ENCODE measurements at regions not wholly inside any gene's neighbourhood (a gene's known extent, or its start where the extent isn't known, plus 50 kb on each side); places are given as distances from the start of the nearest gene placed in this dataset.

DNA sequence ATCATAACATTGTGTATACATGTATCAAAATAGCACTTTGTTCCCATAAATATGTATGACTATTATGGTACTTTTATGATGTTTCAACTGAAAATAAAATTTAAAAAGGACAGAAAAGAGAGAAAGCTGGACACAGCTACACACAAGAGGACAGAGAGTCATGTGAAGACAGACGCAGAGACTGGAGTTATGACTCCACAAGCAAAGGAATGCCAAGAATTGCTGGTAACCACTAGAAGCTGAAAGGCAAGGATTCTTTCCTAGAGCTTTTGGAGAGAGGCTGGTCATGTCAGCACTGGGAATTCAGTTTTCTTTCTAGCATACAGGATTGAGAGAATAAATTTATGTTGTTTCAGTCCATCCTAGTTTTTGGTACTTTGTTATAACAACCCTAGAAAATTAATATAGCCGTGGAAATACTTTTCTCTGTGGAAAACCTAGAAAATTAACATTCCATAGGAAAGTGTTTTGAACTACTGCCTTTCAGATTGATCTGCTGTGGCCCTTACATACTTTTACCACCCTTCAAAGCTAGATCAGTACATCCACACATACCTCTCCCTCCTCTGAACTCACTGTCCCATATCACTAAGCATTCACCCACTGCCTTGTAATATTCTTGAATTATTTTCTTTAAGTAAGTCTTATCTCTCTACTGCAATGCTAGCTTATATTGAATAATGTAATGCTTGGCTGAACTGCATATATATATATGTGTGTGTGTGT lies 575.3 kb downstream of the IPMK start:
- TF ChIP-seq SIN3A (IDR thresholded peaks at IDR 0.05; ENCODE audit: borderline replicate concordance, insufficient read depth, low read length) (no peak), POLR2AphosphoS5 (IDR thresholded peaks at IDR 0.05; ENCODE audit: low read depth, low read length) (no peak)

GRCh38 chr10:57689596-57690297 lies 577.9 kb downstream of the IPMK start:
- TF ChIP-seq POLR2AphosphoS5 (IDR thresholded peaks at IDR 0.05; ENCODE audit: low read depth, low read length) = no peak
- no peak for TF ChIP-seq SIN3A (IDR thresholded peaks at IDR 0.05; ENCODE audit: borderline replicate concordance, insufficient read depth, low read length)
- no peak for TF ChIP-seq FOXP2 (optimal IDR thresholded peaks at IDR 0.05; ENCODE audit: borderline replicate concordance, extremely low read depth, extremely low read length, insufficient read depth)
- TF ChIP-seq REST (IDR thresholded peaks at IDR 0.05; ENCODE audit: insufficient read depth in 1 of 2, low read depth in 2 of 2, low read length in 2 of 2) = no peak
- TF ChIP-seq TAF1 (IDR thresholded peaks at IDR 0.05; ENCODE audit: borderline replicate concordance, insufficient read depth, low read length) = no peak

DNA sequence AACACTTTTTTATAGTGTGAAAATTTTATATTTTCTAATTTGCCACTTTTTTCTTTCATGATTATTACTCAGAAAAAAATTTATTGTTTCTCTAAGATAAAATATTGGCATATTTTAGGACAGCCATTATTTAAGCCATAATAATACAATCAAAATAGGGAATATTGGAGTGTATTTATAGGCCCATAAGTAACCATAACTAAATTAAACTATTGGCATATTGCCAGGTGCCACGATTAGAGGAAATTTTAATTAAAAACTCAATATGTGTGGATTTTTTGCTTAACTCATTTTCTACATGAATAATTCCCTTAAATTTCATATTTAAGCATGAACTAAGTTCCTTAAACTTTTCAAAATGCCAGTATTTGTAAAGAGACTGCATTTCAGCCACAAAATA lies 587.8 kb downstream of the IPMK start:
- no peak for TF ChIP-seq POLR2AphosphoS5 (IDR thresholded peaks at IDR 0.05; ENCODE audit: low read depth, low read length)
- TF ChIP-seq FOXP2 (optimal IDR thresholded peaks at IDR 0.05; ENCODE audit: borderline replicate concordance, extremely low read depth, extremely low read length, insufficient read depth) = no peak
- no peak for TF ChIP-seq SIN3A (IDR thresholded peaks at IDR 0.05; ENCODE audit: borderline replicate concordance, insufficient read depth, low read length)
- TF ChIP-seq REST (IDR thresholded peaks at IDR 0.05; ENCODE audit: insufficient read depth in 1 of 2, low read depth in 2 of 2, low read length in 2 of 2) = no peak
- no peak for TF ChIP-seq TAF1 (IDR thresholded peaks at IDR 0.05; ENCODE audit: borderline replicate concordance, insufficient read depth, low read length)

- no peak for TF ChIP-seq REST (IDR thresholded peaks at IDR 0.05; ENCODE audit: insufficient read depth in 1 of 2, low read depth in 2 of 2, low read length in 2 of 2)
- no peak for TF ChIP-seq SIN3A (IDR thresholded peaks at IDR 0.05; ENCODE audit: borderline replicate concordance, insufficient read depth, low read length)
- TF ChIP-seq TAF1 (IDR thresholded peaks at IDR 0.05; ENCODE audit: borderline replicate concordance, insufficient read depth, low read length) = no peak
- no peak for TF ChIP-seq POLR2AphosphoS5 (IDR thresholded peaks at IDR 0.05; ENCODE audit: low read depth, low read length)
- TF ChIP-seq FOXP2 (optimal IDR thresholded peaks at IDR 0.05; ENCODE audit: borderline replicate concordance, extremely low read depth, extremely low read length, insufficient read depth) = no peak
These were observed 592.6 kb downstream of the IPMK start for GRCh38 chr10:57675125-57675524.

- TF ChIP-seq SIN3A (IDR thresholded peaks at IDR 0.05; ENCODE audit: borderline replicate concordance, insufficient read depth, low read length) (no peak), TAF1 (IDR thresholded peaks at IDR 0.05; ENCODE audit: borderline replicate concordance, insufficient read depth, low read length) (no peak), POLR2AphosphoS5 (IDR thresholded peaks at IDR 0.05; ENCODE audit: low read depth, low read length) (no peak), REST (IDR thresholded peaks at IDR 0.05; ENCODE audit: insufficient read depth in 1 of 2, low read depth in 2 of 2, low read length in 2 of 2) (no peak), FOXP2 (optimal IDR thresholded peaks at IDR 0.05; ENCODE audit: borderline replicate concordance, extremely low read depth, extremely low read length, insufficient read depth) (no peak)
These were observed 594.2 kb downstream of the IPMK start for GRCh38 chr10:57673446-57673960.

Measured in PFSK-1 (cell line).